MCF 10A (cell line): ENCODE measurements at regions not wholly inside any gene's neighbourhood (a gene's known extent, or its start where the extent isn't known, plus 50 kb on each side); places are given as distances from the start of the nearest gene placed in this dataset.

Source experiments
- BruUV-seq: library from RNA; stranded (reverse); fragments of 400-500 nt; replicated peaks from 2 replicates; lab custom pipeline; 2021; lab: Mats Ljungman, UMichigan
- CTCF ChIA-PET: fragments of 300-600 bp; sonication (Branson Sonifier 250); formaldehyde crosslinking; extraction: SDS; loops from one replicate; lab custom pipeline; 2021; ENCODE audit warnings: antibody characterized with exemption, inconsistent platforms; lab: Yijun Ruan, JAX
- POLR2A ChIA-PET: fragments of 300-600, 350-650 bp; sonication (Branson Sonifier 250); formaldehyde crosslinking; extraction: SDS; loops from one replicate; lab custom pipeline; 2020; ENCODE audit warnings: antibody characterized with exemption, inconsistent platforms; lab: Yijun Ruan, JAX
- DNase-seq: peaks from one replicate; pipeline ENCODE4 v3.0.0-alpha.2; 2018; ENCODE audit not compliant: unreplicated experiment
- H3K27ac Mint-ChIP-seq: one replicate; pipeline ENCODE4 v1.8.0; 2022; ENCODE audit warnings: mild to moderate bottlenecking, low read depth, mixed read lengths; ENCODE audit not compliant: unreplicated experiment
- H3K27me3 Mint-ChIP-seq: one replicate; pipeline ENCODE4 v1.8.0; 2022; ENCODE audit warnings: mixed read lengths; ENCODE audit not compliant: insufficient read depth, unreplicated experiment
- H3K36me3 Mint-ChIP-seq: one replicate; pipeline ENCODE4 v1.8.0; 2022; ENCODE audit warnings: mild to moderate bottlenecking, moderate library complexity, mixed read lengths; ENCODE audit not compliant: insufficient read depth, unreplicated experiment
- H3K4me1 Mint-ChIP-seq: one replicate; pipeline ENCODE4 v1.8.0; 2022; ENCODE audit warnings: mixed read lengths; ENCODE audit not compliant: insufficient read depth, unreplicated experiment
- H3K4me3 Mint-ChIP-seq: one replicate; pipeline ENCODE4 v1.8.0; 2022; ENCODE audit warnings: mild to moderate bottlenecking, moderate library complexity, mixed read lengths; ENCODE audit not compliant: unreplicated experiment
- H3K9me3 Mint-ChIP-seq: one replicate; pipeline ENCODE4 v1.8.0; 2022; ENCODE audit warnings: mixed read lengths; ENCODE audit not compliant: unreplicated experiment
- CTCF ChIP-seq: fragments of 200-600 bp; IDR thresholded peaks from one replicate; pipeline ENCODE4 v1.8.0; 2022; ENCODE audit warnings: antibody characterized with exemption, mild to moderate bottlenecking; ENCODE audit not compliant: unreplicated experiment
- intact Hi-C: fragments of 100-400 bp; cut with micrococcal nuclease; formaldehyde crosslinking; loops from 2 replicates; pipeline ENCODE4 v1.14.1; 2022

- DNase-seq, result no peak
- CTCF ChIA-PET, result no interaction called here
- intact Hi-C loops, result no loop called here
- no peak for TF ChIP-seq CTCF
- Mint-ChIP-seq H3K4me3 (no peak overlapping the region), H3K4me1 (no peaks in the 10 kb centered on the region), H3K36me3 (no peaks in the 10 kb centered on the region), H3K27ac (no peak overlapping the region), H3K9me3 (no peaks in the 10 kb centered on the region), H3K27me3 (no peaks in the 10 kb centered on the region)
- no TSS peak for BruUV-seq
- POLR2A ChIA-PET, result interaction anchor here (0.7 kb wide), 1 partner anchor 467 kb away, joined by 3 read pairs; no protein-coding TSS in a partner anchor
These were observed 195.2 kb upstream of the LRFN2 start for GRCh38 chr6:40782355-40782754.

GRCh38 chr6:40780637-40781036 lies 193.5 kb upstream of the LRFN2 start:
- BruUV-seq, result no TSS peak
- no peaks in the 10 kb centered on the region for H3K27me3 Mint-ChIP-seq
- no peaks in the 10 kb centered on the region for H3K36me3 Mint-ChIP-seq
- H3K9me3 Mint-ChIP-seq, result no peaks in the 10 kb centered on the region
- ChIA-PET CTCF (interaction anchor here (0.6 to 0.9 kb wide), 3 partner anchors 22 to 906 kb away, joined by 3 read pairs; no protein-coding TSS in a partner anchor), POLR2A (no interaction called here)
- intact Hi-C loops, result no loop called here
- DNase-seq, result no peak
- no peaks in the 10 kb centered on the region for H3K4me1 Mint-ChIP-seq
- H3K4me3 Mint-ChIP-seq, result no peak overlapping the region
- TF ChIP-seq CTCF, result no peak
- H3K27ac Mint-ChIP-seq, result no peak overlapping the region

- H3K36me3 Mint-ChIP-seq, result no peaks in the 10 kb centered on the region
- no peak overlapping the region for H3K27ac Mint-ChIP-seq
- BruUV-seq, result no TSS peak
- intact Hi-C loops, result no loop called here
- H3K9me3 Mint-ChIP-seq, result no peaks in the 10 kb centered on the region
- ChIA-PET CTCF (interaction anchor here (0.6 kb wide), 1 partner anchor 33 kb away, joined by 3 read pairs; no protein-coding TSS in a partner anchor), POLR2A (interaction anchor here (0.6 to 0.7 kb wide), 2 partner anchors 30 to 544 kb away, joined by 3 read pairs; no protein-coding TSS in a partner anchor)
- TF ChIP-seq CTCF, result no peak
- no peaks in the 10 kb centered on the region for H3K4me1 Mint-ChIP-seq
- no peak overlapping the region for H3K4me3 Mint-ChIP-seq
- peak; percentile 38 for DNase-seq
- H3K27me3 Mint-ChIP-seq, result no peaks in the 10 kb centered on the region
These were observed 192.2 kb upstream of the LRFN2 start for GRCh38 chr6:40779409-40779808.

GRCh38 chr6:40778918-40779317 lies 191.8 kb upstream of the LRFN2 start:
- POLR2A ChIA-PET, result interaction anchor here (0.7 kb wide), 1 partner anchor 544 kb away, joined by 3 read pairs; no protein-coding TSS in a partner anchor
- intact Hi-C loops, result no loop called here
- Mint-ChIP-seq H3K9me3 (no peaks in the 10 kb centered on the region), H3K27ac (no peak overlapping the region), H3K4me3 (no peak overlapping the region), H3K4me1 (no peaks in the 10 kb centered on the region), H3K27me3 (no peaks in the 10 kb centered on the region), H3K36me3 (no peaks in the 10 kb centered on the region)
- BruUV-seq, result no TSS peak
- CTCF ChIA-PET, result no interaction called here
- no peak for TF ChIP-seq CTCF
- DNase-seq, result no peak
